ENCODE measurements at regions not wholly inside any gene's neighbourhood (a gene's known extent, or its start where the extent isn't known, plus 50 kb on each side); places are given as distances from the start of the nearest gene placed in this dataset.

DNA sequence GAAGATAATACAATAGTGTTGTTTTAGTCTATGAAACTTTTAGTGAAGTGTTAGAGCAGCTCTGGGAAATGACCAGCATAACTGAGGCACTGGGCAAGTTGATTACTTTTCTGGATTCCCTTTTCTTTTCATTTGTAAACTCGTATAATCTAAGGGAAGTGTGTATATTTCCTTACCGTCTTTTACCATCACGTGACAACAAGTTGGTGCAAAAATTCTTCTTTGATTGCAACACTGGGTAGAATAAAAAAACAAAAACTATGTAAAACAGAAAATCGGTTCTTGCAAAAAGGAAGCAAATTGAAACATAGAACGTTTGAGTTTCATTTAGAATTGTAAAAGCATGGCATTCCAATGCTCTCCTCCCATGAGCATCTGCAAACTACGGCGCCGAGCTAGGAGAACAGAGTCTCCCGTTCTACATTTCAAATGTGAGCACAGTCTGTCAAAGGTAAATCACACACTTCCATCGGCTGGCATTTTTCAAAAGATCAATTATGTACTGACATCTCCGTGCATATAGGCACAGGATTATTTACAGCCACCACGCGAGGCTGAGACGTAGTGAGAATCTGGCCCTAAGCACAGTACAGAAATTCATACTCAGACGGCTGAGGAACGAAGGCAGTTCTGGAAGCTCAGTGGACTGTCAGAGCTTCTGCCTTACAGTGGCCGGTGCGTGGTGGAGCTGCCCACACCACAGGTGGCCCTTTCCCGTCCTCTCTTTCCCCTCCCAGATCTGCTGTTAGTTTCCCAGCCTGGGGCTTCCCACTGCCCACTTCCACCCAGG lies 314.0 kb downstream of the BMP7 start:
- no peak for DNase-seq (ENCODE audit: low read depth)
- Histone ChIP-seq H3K36me3 (ENCODE audit: control insufficient read depth, insufficient read depth, low read length) (no peaks in the 10 kb centered on the region), H3K27me3 (ENCODE audit: control insufficient read depth, insufficient read depth, low read length) (peaks cover 19% of the 10 kb centered on the region), H3K4me3 (ENCODE audit: low read depth, low read length) (no peak overlapping the region)
- TF ChIP-seq, protein P1, sequence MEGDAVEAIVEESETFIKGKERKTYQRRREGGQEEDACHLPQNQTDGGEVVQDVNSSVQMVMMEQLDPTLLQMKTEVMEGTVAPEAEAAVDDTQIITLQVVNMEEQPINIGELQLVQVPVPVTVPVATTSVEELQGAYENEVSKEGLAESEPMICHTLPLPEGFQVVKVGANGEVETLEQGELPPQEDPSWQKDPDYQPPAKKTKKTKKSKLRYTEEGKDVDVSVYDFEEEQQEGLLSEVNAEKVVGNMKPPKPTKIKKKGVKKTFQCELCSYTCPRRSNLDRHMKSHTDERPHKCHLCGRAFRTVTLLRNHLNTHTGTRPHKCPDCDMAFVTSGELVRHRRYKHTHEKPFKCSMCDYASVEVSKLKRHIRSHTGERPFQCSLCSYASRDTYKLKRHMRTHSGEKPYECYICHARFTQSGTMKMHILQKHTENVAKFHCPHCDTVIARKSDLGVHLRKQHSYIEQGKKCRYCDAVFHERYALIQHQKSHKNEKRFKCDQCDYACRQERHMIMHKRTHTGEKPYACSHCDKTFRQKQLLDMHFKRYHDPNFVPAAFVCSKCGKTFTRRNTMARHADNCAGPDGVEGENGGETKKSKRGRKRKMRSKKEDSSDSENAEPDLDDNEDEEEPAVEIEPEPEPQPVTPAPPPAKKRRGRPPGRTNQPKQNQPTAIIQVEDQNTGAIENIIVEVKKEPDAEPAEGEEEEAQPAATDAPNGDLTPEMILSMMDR (IDR thresholded peaks at IDR 0.05; ENCODE audit: insufficient read depth, low read depth, low read length), result no peak
- POLR2A ChIA-PET, result no interaction called here
- CTCF ChIA-PET, result interaction anchor here (0.7 kb wide), 1 partner anchor 8 kb away, joined by 3 read pairs; no protein-coding TSS in a partner anchor

DNA sequence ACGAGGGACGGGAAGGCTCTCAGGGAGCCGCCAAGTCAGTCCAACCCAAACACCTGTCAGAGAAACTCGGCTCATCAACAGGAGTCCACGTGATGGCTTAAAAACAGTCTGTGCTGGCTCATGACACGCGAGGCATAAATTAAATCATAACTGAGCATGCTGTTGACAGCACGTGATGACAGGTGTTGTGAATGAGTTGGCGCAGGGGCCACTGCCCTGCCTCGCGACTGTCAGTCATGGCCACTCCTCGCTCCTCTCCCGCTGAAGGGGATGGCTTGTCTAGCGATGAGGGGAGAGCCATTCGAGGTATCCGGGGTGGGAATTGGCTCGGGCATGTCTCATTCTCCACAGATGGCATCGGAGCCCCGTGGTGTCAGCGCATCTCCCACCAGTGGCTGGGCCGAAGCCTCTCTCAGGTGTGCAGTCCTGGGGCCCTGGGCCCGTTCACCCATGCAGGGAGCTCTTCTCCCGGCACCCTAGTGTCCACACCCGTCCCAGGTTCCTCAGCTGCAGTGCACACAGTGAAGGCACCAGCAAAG lies 313.3 kb downstream of the BMP7 start:
- peaks cover 19% of the 10 kb centered on the region for H3K27me3 ChIP-seq (ENCODE audit: control insufficient read depth, insufficient read depth, low read length)
- no peak overlapping the region for H3K4me3 ChIP-seq (ENCODE audit: low read depth, low read length)
- TF ChIP-seq, protein P1 (IDR thresholded peaks at IDR 0.05; ENCODE audit: insufficient read depth, low read depth, low read length), result no peak
- no peak for DNase-seq (ENCODE audit: low read depth)
- CTCF ChIA-PET, result no interaction called here
- no peaks in the 10 kb centered on the region for H3K36me3 ChIP-seq (ENCODE audit: control insufficient read depth, insufficient read depth, low read length)
- POLR2A ChIA-PET, result no interaction called here

DNA sequence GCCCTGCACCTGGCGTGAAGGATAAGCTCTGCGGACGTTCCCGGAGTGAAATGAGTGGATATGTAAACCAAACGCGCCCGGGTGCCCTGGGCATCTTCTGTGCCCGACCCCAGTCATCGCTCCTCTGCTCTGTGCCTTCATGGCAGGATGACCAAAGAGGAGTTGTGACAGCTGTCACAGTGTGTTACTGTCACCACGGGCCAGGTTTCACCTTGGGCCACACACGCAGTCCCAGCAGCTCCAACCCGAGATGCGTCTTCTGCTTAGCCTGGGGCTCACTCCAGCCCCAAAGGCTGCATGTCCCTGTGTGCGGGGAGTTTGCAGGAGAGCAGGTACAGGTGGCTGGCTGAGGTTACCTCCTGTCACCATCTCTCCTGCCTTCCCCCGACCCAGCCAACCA lies 311.6 kb downstream of the BMP7 start:
- no peak for DNase-seq (ENCODE audit: low read depth)
- Histone ChIP-seq H3K4me3 (ENCODE audit: low read depth, low read length) (no peak overlapping the region), H3K27me3 (ENCODE audit: control insufficient read depth, insufficient read depth, low read length) (peaks cover 19% of the 10 kb centered on the region), H3K36me3 (ENCODE audit: control insufficient read depth, insufficient read depth, low read length) (no peaks in the 10 kb centered on the region)
- CTCF ChIA-PET, result interaction anchor here (1.9 kb wide), 1 partner anchor 19 kb away, joined by 5 read pairs; no protein-coding TSS in a partner anchor
- TF ChIP-seq, protein P1 (IDR thresholded peaks at IDR 0.05; ENCODE audit: insufficient read depth, low read depth, low read length), result no peak
- POLR2A ChIA-PET, result no interaction called here

DNA sequence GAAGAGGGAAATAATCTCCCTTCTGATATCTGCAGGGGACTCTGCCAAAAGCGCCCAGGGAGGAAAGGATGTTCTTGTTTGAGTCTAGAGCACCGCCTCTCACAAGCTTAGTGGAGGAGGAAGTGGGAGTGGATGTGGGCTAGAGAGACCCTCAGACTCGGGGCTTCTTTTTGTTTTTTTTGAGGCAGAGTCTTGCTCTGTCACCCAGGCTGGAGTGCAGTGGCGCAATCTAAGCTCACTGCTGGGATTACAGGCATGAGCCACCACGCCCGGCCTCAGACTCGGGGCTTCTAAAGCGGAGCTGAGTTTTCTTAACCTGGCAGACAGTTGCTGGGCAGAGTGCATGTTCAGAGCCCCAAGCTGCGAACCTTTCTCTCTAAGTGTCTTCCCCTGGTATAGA lies 310.8 kb downstream of the BMP7 start:
- CTCF ChIA-PET, result interaction anchor here (0.6 to 1.9 kb wide), 3 partner anchors 18 to 439 kb away, joined by 3 to 7 read pairs (median 5); no protein-coding TSS in a partner anchor
- peaks cover 19% of the 10 kb centered on the region for H3K27me3 ChIP-seq (ENCODE audit: control insufficient read depth, insufficient read depth, low read length)

DNA sequence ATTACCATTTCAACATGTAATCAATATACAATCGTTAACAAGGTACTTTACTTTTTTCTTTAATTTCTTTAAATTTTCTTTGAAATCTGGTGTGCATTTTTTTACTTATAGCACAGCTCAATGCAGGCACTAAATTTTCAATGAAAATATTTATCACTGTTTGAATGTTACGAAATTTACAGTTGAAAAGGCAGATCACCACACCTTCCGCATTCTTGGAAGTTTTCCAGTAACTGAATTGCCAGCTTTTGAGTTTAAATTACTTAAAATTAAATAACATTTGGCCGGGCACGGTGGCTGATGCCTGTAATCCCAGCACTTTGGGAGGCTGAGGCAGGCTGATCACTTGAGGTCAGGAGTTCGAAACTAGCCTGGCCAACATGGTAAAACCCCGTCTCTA lies 309.9 kb downstream of the BMP7 start:
- peaks cover 14% of the 10 kb centered on the region for H3K27me3 ChIP-seq (ENCODE audit: control insufficient read depth, insufficient read depth, low read length)
- CTCF ChIA-PET, result interaction anchor here (1.4 to 1.9 kb wide), 3 partner anchors 10 to 406 kb away, joined by 3 to 7 read pairs (median 6); no protein-coding TSS in a partner anchor
- DNase-seq (ENCODE audit: low read depth), result no peak
- TF ChIP-seq, protein P1 (IDR thresholded peaks at IDR 0.05; ENCODE audit: insufficient read depth, low read depth, low read length), result no peak
- H3K36me3 ChIP-seq (ENCODE audit: control insufficient read depth, insufficient read depth, low read length), result no peaks in the 10 kb centered on the region
- no peak overlapping the region for H3K4me3 ChIP-seq (ENCODE audit: low read depth, low read length)
- POLR2A ChIA-PET, result no interaction called here

More for the DNA sequence above, 310.8 kb downstream of the BMP7 start:
- no peaks in the 10 kb centered on the region for H3K36me3 ChIP-seq (ENCODE audit: control insufficient read depth, insufficient read depth, low read length)
- TF ChIP-seq, protein P1 (IDR thresholded peaks at IDR 0.05; ENCODE audit: insufficient read depth, low read depth, low read length), result no peak
- POLR2A ChIA-PET, result no interaction called here
- no peak overlapping the region for H3K4me3 ChIP-seq (ENCODE audit: low read depth, low read length)
- DNase-seq (ENCODE audit: low read depth), result no peak
